Ishikawa (cell line): ENCODE measurements at regions not wholly inside any gene's neighbourhood (a gene's known extent, or its start where the extent isn't known, plus 50 kb on each side); places are given as distances from the start of the nearest gene placed in this dataset.

Source experiments
- CREB1 ChIP-seq: IDR thresholded peaks from 2 replicates; pipeline ENCODE4 v1.6.1; 2012; ENCODE audit warnings: low read depth
- EGR1 ChIP-seq: IDR thresholded peaks from 2 replicates; pipeline ENCODE4 v1.6.1; 2012
- FOXM1 ChIP-seq: IDR thresholded peaks from 2 replicates; pipeline ENCODE4 v1.6.1; 2012; ENCODE audit warnings: low read depth, borderline replicate concordance
- TAF1 ChIP-seq: IDR thresholded peaks from 2 replicates; pipeline ENCODE4 v1.6.1; 2012; ENCODE audit warnings: low read depth, mild to moderate bottlenecking
- TEAD4 ChIP-seq: IDR thresholded peaks from 2 replicates; pipeline ENCODE4 v1.6.1; 2012
- YY1 ChIP-seq: IDR thresholded peaks from 2 replicates; pipeline ENCODE4 v1.6.1; 2012; ENCODE audit warnings: low read depth
- TF ChIP-seq, protein P1 (sequence below): IDR thresholded peaks from 2 replicates; pipeline ENCODE4 v1.6.1; 2012

DNA sequence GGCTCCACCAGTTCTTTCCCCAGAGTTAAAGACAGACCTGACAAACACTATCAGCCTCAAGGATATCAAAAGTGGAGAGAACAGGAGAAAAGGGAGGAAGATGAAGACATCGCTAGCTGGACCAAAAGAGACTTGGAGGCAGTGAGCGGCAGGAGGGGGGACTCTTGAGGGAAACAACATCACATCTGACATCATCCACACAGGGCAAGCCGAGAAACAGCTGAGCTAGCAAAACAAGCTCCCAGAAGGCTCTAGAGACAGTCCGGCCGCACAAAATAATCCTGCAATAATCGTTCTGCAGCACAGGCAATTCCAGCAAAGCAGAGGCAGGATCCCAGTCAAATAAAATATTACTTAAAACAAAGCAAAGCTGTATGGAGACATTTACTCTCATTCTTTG is 239.8 kb downstream of the EN1 start:
- TF ChIP-seq CREB1, result no peak
- TF ChIP-seq EGR1, result no peak
- no peak for TF ChIP-seq TEAD4
- TF ChIP-seq YY1, result no peak
- TF ChIP-seq FOXM1, result no peak
- TF ChIP-seq, protein P1, sequence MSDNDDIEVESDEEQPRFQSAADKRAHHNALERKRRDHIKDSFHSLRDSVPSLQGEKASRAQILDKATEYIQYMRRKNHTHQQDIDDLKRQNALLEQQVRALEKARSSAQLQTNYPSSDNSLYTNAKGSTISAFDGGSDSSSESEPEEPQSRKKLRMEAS, result no peak
- TF ChIP-seq TAF1, result no peak
